Calu3 (cell line): ENCODE measurements at regions not wholly inside any gene's neighbourhood (a gene's known extent, or its start where the extent isn't known, plus 50 kb on each side); places are given as distances from the start of the nearest gene placed in this dataset.

ENCODE experiments used
- BruUV-seq: library from RNA; stranded (reverse); fragments of 400-500 nt; replicated peaks from 2 replicates; lab custom pipeline; 2021; lab: Mats Ljungman, UMichigan
- CTCF ChIA-PET: fragments of 300-600 bp; sonication (Branson Sonifier 250); formaldehyde crosslinking; loops from one replicate; lab custom pipeline; 2022; ENCODE audit warnings: antibody characterized with exemption; lab: Charles Lee
- DNase-seq: peaks from one replicate; pipeline ENCODE4 v3.0.0; 2022
- H3K27ac Mint-ChIP-seq: one replicate; pipeline ENCODE4 v1.8.0; 2022; ENCODE audit warnings: mixed read lengths; ENCODE audit not compliant: unreplicated experiment
- H3K27me3 Mint-ChIP-seq: one replicate; pipeline ENCODE4 v1.8.0; 2022; ENCODE audit warnings: mixed read lengths; ENCODE audit not compliant: unreplicated experiment
- H3K36me3 Mint-ChIP-seq: one replicate; pipeline ENCODE4 v1.8.0; 2022; ENCODE audit warnings: mild to moderate bottlenecking, moderate library complexity, mixed read lengths; ENCODE audit not compliant: insufficient read depth, unreplicated experiment
- H3K4me1 Mint-ChIP-seq: one replicate; pipeline ENCODE4 v1.8.0; 2022; ENCODE audit warnings: mild to moderate bottlenecking, low read depth, mixed read lengths; ENCODE audit not compliant: unreplicated experiment
- H3K4me3 Mint-ChIP-seq: one replicate; pipeline ENCODE4 v1.8.0; 2022; ENCODE audit warnings: mild to moderate bottlenecking, low read depth, moderate library complexity, mixed read lengths; ENCODE audit not compliant: unreplicated experiment
- H3K9me3 Mint-ChIP-seq: one replicate; pipeline ENCODE4 v1.8.0; 2022; ENCODE audit warnings: low read depth, mixed read lengths; ENCODE audit not compliant: unreplicated experiment
- CTCF ChIP-seq: fragments of 200-600 bp; IDR thresholded peaks from one replicate; pipeline ENCODE4 v1.8.0; 2022; ENCODE audit warnings: antibody characterized with exemption; ENCODE audit not compliant: unreplicated experiment
- intact Hi-C: fragments of 100-400 bp; cut with micrococcal nuclease; formaldehyde crosslinking; loops from one replicate; pipeline ENCODE4 v1.10.0; 2022; ENCODE audit not compliant: unreplicated experiment

GRCh38 chr10:36722777-36723176 is 402.6 kb upstream of the ANKRD30A start:
- Mint-ChIP-seq H3K27ac (no peak overlapping the region), H3K4me1 (no peaks in the 10 kb centered on the region), H3K27me3 (no peaks in the 10 kb centered on the region), H3K9me3 (no peaks in the 10 kb centered on the region), H3K36me3 (no peaks in the 10 kb centered on the region), H3K4me3 (no peak overlapping the region)
- no peak for DNase-seq
- intact Hi-C loops = no loop called here
- CTCF ChIA-PET = no interaction called here
- TF ChIP-seq CTCF = no peak
- no TSS peak for BruUV-seq

GRCh38 chr10:36721871-36722270 is 403.5 kb upstream of the ANKRD30A start:
- no peak for DNase-seq
- BruUV-seq = no TSS peak
- CTCF ChIA-PET = interaction anchor here (0.6 kb wide), 1 partner anchor 486 kb away, joined by 3 read pairs; no protein-coding TSS in a partner anchor
- intact Hi-C loops = no loop called here
- Mint-ChIP-seq H3K4me1 (no peaks in the 10 kb centered on the region), H3K27me3 (no peaks in the 10 kb centered on the region), H3K27ac (no peak overlapping the region), H3K36me3 (no peaks in the 10 kb centered on the region), H3K9me3 (peaks cover 3% of the 10 kb centered on the region), H3K4me3 (no peak overlapping the region)
- TF ChIP-seq CTCF = no peak

- Mint-ChIP-seq H3K4me3 (no peak overlapping the region), H3K27me3 (no peaks in the 10 kb centered on the region), H3K9me3 (peaks cover 9% of the 10 kb centered on the region), H3K36me3 (no peaks in the 10 kb centered on the region), H3K27ac (no peak overlapping the region), H3K4me1 (no peaks in the 10 kb centered on the region)
- CTCF ChIA-PET = no interaction called here
- BruUV-seq = no TSS peak
- no peak for DNase-seq
- intact Hi-C loops = no loop called here
- no peak for TF ChIP-seq CTCF
Measured at GRCh38 chr10:36720895-36721294, 404.5 kb upstream of the ANKRD30A start.

GRCh38 chr10:36717118-36717517 is 408.3 kb upstream of the ANKRD30A start:
- no peak for DNase-seq
- H3K36me3 Mint-ChIP-seq = no peaks in the 10 kb centered on the region
- H3K4me1 Mint-ChIP-seq = no peaks in the 10 kb centered on the region
- TF ChIP-seq CTCF = no peak
- H3K9me3 Mint-ChIP-seq = peaks cover 15% of the 10 kb centered on the region
- intact Hi-C loops = no loop called here
- no TSS peak for BruUV-seq
- no peaks in the 10 kb centered on the region for H3K27me3 Mint-ChIP-seq
- CTCF ChIA-PET = no interaction called here
- no peak overlapping the region for H3K4me3 Mint-ChIP-seq
- H3K27ac Mint-ChIP-seq = no peak overlapping the region
